CD4-positive, alpha-beta T cell (primary cell): ENCODE measurements at regions not wholly inside any gene's neighbourhood (a gene's known extent, or its start where the extent isn't known, plus 50 kb on each side); places are given as distances from the start of the nearest gene placed in this dataset.

Experiments used
- ATAC-seq: fragments of 200-7000 bp; cut with Tn5 transposase; one replicate; pipeline ENCODE4 v1.10.0; 2022; ENCODE audit warnings: mild to moderate bottlenecking; ENCODE audit not compliant: poor library complexity
- CTCF ChIA-PET: fragments of 350-600 bp; sonication (Branson Sonifier 250); formaldehyde crosslinking; loops from one replicate; lab custom pipeline; 2021; ENCODE audit warnings: antibody characterized with exemption, inconsistent platforms; lab: Charles Lee
- POLR2A ChIA-PET: fragments of 350-600 bp; sonication (Branson Sonifier 250); formaldehyde crosslinking; loops from one replicate; lab custom pipeline; 2021; ENCODE audit warnings: antibody characterized with exemption, inconsistent platforms; lab: Charles Lee
- DNase-seq, 14 experiments: peaks; one replicate each; pipeline ENCODE4 v3.0.0-alpha.2; 2013 to 2020; ENCODE audit warnings: mixed read lengths in 2 of 14
- H3K27ac ChIP-seq, 2 donors: one replicate each; pipeline versions ENCODE4 v1.5.1 to v1.7.0; 2013; ENCODE audit warnings: low read length in 2 of 2, low read depth in 1 of 2, mild to moderate bottlenecking in 1 of 2
- H3K27me3 ChIP-seq, 2 experiments: 1 replicate in 1 of 2; 2 replicates in 1 of 2; pipeline versions ENCODE4 v1.6.1 to v1.7.0; 2013; ENCODE audit warnings: low read length in 2 of 2, control low read depth in 1 of 2, mild to moderate bottlenecking in 1 of 2, moderate library complexity in 1 of 2; ENCODE audit not compliant: insufficient read depth in 2 of 2, control insufficient read depth in 1 of 2
- H3K36me3 ChIP-seq: one replicate; pipeline ENCODE4 v1.6.1; 2013; ENCODE audit warnings: low read length, control low read depth; ENCODE audit not compliant: insufficient read depth
- H3K4me1 ChIP-seq: one replicate; pipeline ENCODE4 v1.6.1; 2013; ENCODE audit warnings: low read length, control low read depth; ENCODE audit not compliant: insufficient read depth
- H3K4me3 ChIP-seq: one replicate; pipeline ENCODE4 v1.5.1; 2013; ENCODE audit warnings: mild to moderate bottlenecking, low read length, moderate library complexity
- H3K9me3 ChIP-seq, 2 experiments: 1 replicate in 1 of 2; 2 replicates in 1 of 2; pipeline versions ENCODE4 v1.6.1 to v1.7.0; 2013; ENCODE audit warnings: low read length in 2 of 2, mild to moderate bottlenecking in 2 of 2, control low read depth in 1 of 2, moderate library complexity in 1 of 2; ENCODE audit not compliant: control insufficient read depth in 1 of 2, insufficient read depth in 1 of 2
- H3K27ac Mint-ChIP-seq: one replicate; pipeline ENCODE4 v1.8.0; 2020; ENCODE audit warnings: mixed read lengths
- H3K27me3 Mint-ChIP-seq: one replicate; pipeline ENCODE4 v1.8.0; 2021; ENCODE audit warnings: mixed read lengths
- H3K36me3 Mint-ChIP-seq: one replicate; pipeline ENCODE4 v1.8.0; 2021; ENCODE audit warnings: low read depth, mixed read lengths
- H3K4me1 Mint-ChIP-seq: one replicate; pipeline ENCODE4 v1.8.0; 2021; ENCODE audit warnings: low read depth, mixed read lengths
- H3K4me3 Mint-ChIP-seq: one replicate; pipeline ENCODE4 v1.8.0; 2020; ENCODE audit warnings: mild to moderate bottlenecking, mixed read lengths
- H3K9me3 Mint-ChIP-seq: one replicate; pipeline ENCODE4 v1.8.0; 2020; ENCODE audit warnings: mixed read lengths
- CTCF ChIP-seq: fragments of 200-600 bp; IDR thresholded peaks from one replicate; pipeline ENCODE4 v1.8.0; 2022; ENCODE audit warnings: antibody characterized with exemption, mild to moderate bottlenecking
- intact Hi-C, 2 experiments: fragments of 100-400 bp; cut with DNase I in 1 of 2; cut with micrococcal nuclease in 1 of 2; formaldehyde crosslinking; loops; one replicate each; pipeline versions ENCODE4 v1.15.1 to v1.9.0; 2023 to 2025; cut with DNase I, micrococcal nuclease

GRCh38 chr3:56885879-56886278 is 84.1 kb upstream of the ARHGEF3 start:
- H3K4me1 ChIP-seq: peaks cover 64% of the 10 kb centered on the region
- H3K27me3 Mint-ChIP-seq: no peaks in the 10 kb centered on the region

GRCh38 chr3:56885453-56885852 is 83.7 kb upstream of the ARHGEF3 start:
- Mint-ChIP-seq H3K27me3 (no peaks in the 10 kb centered on the region), H3K36me3 (peaks cover 18% of the 10 kb centered on the region), H3K4me1 (peaks cover 73% of the 10 kb centered on the region), H3K4me3 (peak overlapping the region; percentile 3), H3K27ac (peak overlapping the region; percentile 83), H3K9me3 (no peaks in the 10 kb centered on the region)
- no peak for TF ChIP-seq CTCF
- DNase-seq: no peak
- Histone ChIP-seq H3K4me1 (peaks cover 60% of the 10 kb centered on the region), H3K27me3 (no peaks in the 10 kb centered on the region), H3K4me3 (no peak overlapping the region), H3K36me3 (peaks cover 15% of the 10 kb centered on the region), H3K27ac (no peak overlapping the region), H3K9me3 (no peaks in the 10 kb centered on the region)
- POLR2A ChIA-PET: interaction anchor here (1.1 to 2.2 kb wide), 4 partner anchors 31 to 97 kb away, joined by 3 to 9 read pairs (median 4); no protein-coding TSS in a partner anchor
- CTCF ChIA-PET: no interaction called here
- intact Hi-C loops: no loop called here
- no peak for ATAC-seq

More at GRCh38 chr3:56885879-56886278, 84.1 kb upstream of the ARHGEF3 start:
- no peak for TF ChIP-seq CTCF
- H3K27me3 ChIP-seq: no peaks in the 10 kb centered on the region
- Mint-ChIP-seq H3K9me3 (no peaks in the 10 kb centered on the region), H3K27ac (peak overlapping the region; percentile 83), H3K36me3 (peaks cover 14% of the 10 kb centered on the region), H3K4me3 (no peak overlapping the region), H3K4me1 (peaks cover 77% of the 10 kb centered on the region)
- no peak overlapping the region for H3K4me3 ChIP-seq
- no peak overlapping the region for H3K27ac ChIP-seq
- DNase-seq: no peak
- intact Hi-C loops: no loop called here
- ChIA-PET CTCF (no interaction called here), POLR2A (interaction anchor here (2.2 to 2.4 kb wide), 2 partner anchors 29 to 31 kb away, joined by 9 to 11 read pairs; no protein-coding TSS in a partner anchor)
- H3K36me3 ChIP-seq: peaks cover 11% of the 10 kb centered on the region
- ATAC-seq: no peak
- no peaks in the 10 kb centered on the region for H3K9me3 ChIP-seq

- Mint-ChIP-seq H3K27me3 (no peaks in the 10 kb centered on the region), H3K9me3 (no peaks in the 10 kb centered on the region), H3K36me3 (peaks cover 29% of the 10 kb centered on the region), H3K4me1 (peaks cover 77% of the 10 kb centered on the region), H3K4me3 (no peak overlapping the region), H3K27ac (peak overlapping the region; percentile 83)
- Histone ChIP-seq H3K36me3 (peaks cover 16% of the 10 kb centered on the region), H3K4me1 (peaks cover 51% of the 10 kb centered on the region), H3K27ac (no peak overlapping the region), H3K9me3 (no peaks in the 10 kb centered on the region), H3K27me3 (no peaks in the 10 kb centered on the region), H3K4me3 (no peak overlapping the region)
- ChIA-PET CTCF (interaction anchor here (1.0 to 1.2 kb wide), 2 partner anchors 16 to 26 kb away, joined by 3 read pairs; no protein-coding TSS in a partner anchor), POLR2A (interaction anchor here (1.0 to 2.2 kb wide), 5 partner anchors 12 to 96 kb away, joined by 3 to 9 read pairs (median 4); no protein-coding TSS in a partner anchor)
- ATAC-seq (no peak), DNase-seq (no peak)
- intact Hi-C loops: no loop called here
- no peak for TF ChIP-seq CTCF
Measured at GRCh38 chr3:56884387-56884786, 82.6 kb upstream of the ARHGEF3 start.
